GM19324 (cell line): ENCODE measurements at regions not wholly inside any gene's neighbourhood (a gene's known extent, or its start where the extent isn't known, plus 50 kb on each side); places are given as distances from the start of the nearest gene placed in this dataset.
"Not testable (repeated sequence)": the region's sequence is repeated elsewhere in the genome, so short reads cannot be mapped to it uniquely, and the experiment has no call there.

ENCODE experiments used
- ATAC-seq: cut with Tn5 transposase; IDR thresholded peaks from one replicate; pipeline ENCODE4 v1.9.1; 2021; ENCODE audit warnings: mild to moderate bottlenecking, moderate library complexity; ENCODE audit not compliant: unreplicated experiment, low FRiP score

DNA sequence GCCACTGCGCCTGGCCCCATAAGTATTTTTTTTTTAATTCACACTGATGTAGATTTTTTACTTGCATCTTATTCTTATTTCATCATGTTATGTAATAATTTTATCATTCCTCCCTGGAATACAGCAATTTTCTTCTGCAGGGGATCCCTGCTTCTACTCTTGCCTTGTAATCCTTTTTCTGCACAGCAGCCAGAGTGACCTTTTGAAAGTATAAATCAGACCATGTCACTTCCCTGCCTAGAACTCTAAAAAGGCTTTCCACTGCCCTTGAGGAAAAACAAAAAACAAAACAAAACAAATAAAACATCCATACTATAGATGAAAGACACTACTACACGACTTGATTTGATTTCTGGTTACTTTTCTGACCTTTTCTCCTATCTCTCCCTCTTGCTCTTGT lies 1334.7 kb downstream of the REEP3 start:
- ATAC-seq: no peak

DNA sequence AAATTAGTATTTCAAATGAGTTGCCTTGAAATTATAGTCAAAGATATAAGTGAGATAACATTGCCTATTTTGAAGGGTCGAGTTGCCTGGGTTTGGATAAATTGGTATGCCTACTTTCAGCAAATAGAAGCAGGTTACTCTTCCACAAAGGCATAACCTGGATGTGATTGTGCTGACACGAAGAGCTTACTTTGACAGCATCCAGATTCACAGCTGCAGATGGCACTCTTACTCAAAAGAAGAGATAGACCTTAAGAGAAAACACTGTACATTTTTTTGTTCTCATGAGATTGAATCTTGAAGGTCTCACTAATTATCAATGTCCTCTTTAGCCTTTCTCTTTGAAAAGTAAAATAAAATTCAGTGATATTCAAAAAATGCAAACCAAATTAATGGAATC lies 1338.7 kb downstream of the REEP3 start:
- ATAC-seq: no peak

DNA sequence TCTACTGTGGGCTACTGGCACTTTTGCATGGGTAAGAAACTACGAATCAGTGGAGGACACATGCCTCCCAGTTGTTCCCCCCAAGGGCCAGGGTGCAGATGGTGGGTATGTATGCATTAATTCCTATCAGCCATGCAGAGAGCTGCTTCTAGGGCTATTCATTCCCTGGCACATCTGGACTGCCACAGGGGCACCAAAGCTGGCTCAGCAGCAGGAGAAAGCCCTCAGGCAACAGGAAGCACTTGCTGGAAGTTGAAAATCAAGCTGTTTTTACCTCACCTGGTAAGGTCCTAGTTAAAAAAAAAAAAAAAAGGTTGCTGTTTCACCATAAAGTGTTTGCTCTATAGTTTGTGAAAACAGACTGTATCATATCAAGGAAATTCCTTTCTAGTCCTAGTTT lies 1342.6 kb downstream of the REEP3 start:
- no peak for ATAC-seq

DNA sequence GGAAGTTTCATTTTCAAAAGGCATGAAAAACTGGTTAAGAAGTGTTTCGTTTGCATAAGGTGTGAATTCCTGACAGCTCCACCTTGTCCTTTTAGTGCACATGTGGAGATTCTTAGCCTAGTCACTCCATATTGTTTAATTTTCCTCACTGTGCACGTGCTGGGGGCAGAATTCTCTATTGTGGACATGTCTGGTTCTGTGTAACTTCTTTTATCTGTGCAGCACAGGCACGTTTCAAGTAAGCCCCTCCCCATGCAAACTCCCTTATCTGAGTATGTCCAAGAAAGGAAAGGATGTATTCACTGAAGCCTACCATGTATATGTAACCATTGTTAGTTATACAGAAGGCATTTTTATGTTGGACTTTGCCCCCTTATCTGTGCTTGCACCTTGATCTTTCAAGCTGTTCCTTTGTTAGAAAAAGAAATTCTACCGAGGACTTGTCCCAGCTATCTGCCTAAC lies 1346.3 kb downstream of the REEP3 start:
- ATAC-seq: no peak

DNA sequence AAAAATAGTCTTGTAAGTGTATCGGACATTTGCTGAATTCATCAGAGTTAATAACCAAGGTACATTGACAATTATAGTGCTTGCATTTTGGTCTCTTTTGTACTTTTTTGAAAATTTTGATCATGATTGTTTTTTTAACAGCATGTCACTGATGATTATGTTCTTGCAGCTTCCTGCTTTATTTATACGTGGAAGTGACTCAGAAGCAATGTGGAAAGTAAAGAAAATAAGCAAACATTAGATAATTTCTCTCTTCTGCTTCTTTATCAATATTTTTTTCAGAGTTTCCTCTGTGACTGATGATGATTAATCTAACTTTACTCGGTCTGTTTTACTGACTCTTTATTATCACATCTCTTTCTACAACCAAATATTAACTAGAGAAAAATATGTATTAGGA lies 1351.9 kb downstream of the REEP3 start:
- no peak for ATAC-seq

DNA sequence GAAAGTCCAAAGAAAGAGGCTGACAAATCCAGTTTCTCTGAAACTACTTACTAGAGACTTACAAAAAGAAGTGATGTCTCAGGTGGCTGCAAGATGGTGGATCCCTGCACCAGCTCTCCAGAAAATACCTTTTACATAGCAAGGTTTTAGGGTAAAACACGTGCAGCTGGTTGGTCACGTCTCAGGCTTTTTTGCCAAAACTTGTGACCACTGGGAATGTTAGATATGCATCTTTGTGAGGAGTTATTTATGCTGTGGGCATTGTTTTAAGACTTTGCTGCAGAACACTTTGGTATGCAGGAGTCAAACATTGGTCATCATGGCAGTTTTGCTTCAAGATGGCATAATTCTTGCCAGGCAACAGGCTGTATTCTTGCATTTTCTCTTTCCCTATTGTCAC lies 1352.8 kb downstream of the REEP3 start:
- ATAC-seq: no peak

DNA sequence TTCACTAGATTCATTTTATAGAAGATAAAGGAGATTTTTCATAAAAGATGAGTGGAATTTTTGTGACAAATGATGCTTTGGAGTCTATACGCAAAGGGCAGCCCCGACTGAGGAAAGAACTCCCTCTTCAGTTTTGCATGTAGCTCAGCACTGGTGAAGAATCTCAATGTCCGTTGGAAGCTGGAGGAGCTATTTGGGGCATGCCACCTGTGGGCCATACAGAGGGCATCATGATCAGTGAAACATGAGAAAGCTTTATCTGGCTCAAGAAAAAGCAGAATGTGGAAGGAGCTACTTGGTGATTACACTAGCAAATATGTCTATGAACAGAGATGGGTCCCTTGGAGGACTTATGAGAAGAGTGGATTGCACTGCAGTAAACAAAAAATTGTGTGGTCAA lies 1359.3 kb downstream of the REEP3 start:
- no peak for ATAC-seq

DNA sequence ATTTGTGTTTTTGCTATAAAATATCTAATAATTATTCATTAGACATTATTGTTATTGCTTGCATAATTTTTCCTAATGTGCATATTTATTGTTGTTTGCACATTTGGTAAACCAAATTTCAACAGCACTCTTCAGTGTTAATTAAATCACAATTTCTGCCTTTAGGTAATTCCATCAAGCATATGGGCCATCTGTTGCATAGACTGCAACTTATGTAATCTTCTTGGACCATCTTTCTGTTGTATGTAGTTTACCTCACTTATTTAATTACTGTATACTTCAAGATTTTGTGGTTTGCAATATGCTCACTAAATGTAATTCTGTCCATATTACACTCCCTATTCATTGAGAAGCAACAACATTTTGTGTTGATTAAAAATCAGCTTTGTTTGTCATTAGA lies 1360.1 kb downstream of the REEP3 start:
- ATAC-seq: no peak

DNA sequence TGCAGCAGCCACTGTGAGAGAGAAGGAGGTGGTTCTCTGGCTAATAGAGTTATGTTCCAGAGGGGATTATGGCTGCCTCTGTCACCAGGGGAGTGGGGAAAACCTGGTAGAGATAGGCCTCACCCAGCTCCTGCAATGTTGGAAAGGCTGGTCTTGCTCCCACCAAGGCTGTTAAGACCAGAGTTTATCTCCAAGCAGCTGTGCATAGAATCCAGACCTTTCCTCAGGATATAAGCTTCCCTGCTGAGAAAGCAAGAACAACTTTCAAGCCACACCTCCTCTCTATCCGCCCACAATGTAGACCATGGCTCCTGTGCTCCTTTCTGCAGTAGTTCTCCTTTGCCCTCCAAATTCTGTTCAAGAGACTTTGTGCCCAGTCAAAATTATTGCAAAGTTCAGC lies 1375.4 kb downstream of the REEP3 start:
- ATAC-seq: no peak

DNA sequence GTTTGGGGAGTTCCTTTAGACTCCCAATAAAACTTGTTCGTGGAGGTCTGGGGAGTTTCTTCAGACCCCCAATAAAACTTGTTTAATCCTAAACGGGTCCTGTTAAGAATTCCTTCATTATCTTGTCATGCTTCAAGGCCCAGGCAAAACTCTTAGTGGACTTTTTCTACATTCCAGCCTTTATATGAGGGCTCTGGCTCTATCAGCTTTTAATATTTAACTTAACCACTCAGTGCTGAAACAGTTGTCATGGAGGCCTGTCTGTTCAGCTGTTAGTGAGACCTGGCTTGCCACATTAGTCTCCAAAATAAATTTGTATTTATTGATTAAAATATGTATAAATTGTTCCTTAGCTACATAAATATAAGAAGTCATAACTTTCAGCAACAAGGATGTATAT lies 1385.1 kb downstream of the REEP3 start:
- not testable (repeated sequence) for ATAC-seq

DNA sequence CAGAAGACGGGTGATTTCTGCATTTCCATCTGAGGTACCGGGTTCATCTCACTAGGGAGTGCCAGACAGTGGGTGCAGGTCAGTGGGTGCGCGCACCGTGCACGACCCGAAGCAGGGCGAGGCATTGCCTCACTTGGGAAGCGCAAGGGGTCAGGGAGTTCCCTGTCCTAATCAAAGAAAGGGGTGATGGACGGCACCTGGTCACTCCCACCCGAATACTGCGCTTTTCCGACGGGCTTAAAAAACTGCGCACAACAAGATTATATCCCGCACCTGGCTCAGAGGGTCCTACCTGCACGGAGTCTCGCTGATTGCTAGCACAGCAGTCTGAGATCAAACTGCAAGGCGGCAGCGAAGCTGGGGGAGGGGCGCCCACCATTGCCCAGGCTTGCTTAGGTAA lies 1403.1 kb downstream of the REEP3 start:
- ATAC-seq: not testable (repeated sequence)

DNA sequence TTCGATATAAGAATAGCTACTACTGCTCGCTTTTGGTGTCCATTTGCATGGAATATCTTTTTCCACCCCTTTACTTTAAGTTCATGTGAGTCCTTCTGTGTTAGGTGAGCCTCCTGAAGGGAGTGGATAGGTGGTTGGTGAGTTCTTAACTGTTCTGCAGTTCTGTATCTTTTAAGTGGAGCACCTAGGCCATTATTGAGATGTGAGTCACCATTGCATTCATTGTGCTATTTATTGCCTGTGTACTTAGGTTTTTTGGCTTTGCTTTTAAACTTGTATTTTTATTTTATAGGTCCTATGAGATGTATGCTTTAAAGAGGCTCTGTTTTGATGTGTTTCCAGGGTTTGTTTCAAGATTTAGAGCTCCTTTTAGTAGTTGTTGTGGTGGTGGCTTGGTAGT lies 1430.8 kb downstream of the REEP3 start:
- ATAC-seq: no peak

DNA sequence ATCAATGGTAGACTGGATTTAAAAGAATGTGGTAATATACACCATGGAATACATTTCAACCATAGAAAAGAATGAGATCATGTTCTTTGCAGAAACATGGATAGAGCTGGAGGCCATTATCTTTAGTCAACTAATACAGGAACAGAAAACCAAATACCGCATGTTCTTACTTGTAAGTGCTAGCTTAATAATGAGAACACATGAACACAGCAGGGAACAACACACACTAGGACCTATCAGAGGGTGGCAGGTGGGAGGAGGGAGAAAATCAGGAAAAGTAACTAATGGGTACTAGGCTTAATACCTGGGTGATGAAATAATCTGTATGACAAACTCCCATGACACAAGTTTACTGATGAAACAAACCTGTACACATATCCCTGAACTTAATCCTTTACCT lies 1435.2 kb downstream of the REEP3 start:
- ATAC-seq: no peak

DNA sequence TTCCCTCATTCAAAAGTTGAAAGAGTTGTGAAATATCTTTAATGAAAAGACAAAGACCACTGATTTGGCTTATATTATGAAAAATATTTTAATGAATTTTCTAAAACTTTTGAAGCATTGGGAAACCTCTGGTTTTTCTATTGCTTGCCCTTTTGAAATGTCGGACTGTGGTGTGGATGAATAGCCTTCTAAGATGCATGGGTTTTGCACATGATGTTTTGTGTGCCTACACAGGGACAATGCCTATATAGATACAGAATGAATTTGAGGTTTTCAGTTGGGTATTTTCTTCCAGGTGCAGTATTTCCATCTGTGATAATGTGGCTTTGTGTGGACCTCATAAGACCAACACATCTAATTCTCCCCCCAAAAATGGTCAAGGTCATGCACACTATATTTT lies 1437.9 kb downstream of the REEP3 start:
- no peak for ATAC-seq

DNA sequence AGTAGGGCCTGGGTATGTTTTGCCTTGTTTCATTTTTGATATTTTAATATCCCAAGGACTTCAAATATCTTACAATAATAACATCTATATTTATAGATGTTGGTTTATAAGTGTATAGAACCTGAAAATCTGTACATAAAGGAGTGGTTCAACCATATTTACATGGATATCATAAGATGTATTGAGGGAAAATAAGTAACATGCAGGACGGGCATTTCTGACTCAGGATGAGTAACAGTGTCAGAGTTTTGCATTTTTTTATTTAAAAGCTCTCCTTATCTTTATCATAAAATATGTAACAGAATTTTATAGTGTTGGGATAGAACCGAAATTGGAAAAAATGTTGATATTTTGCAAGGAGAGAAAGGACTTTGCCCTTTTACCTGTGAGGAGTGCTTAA lies 1438.7 kb downstream of the REEP3 start:
- ATAC-seq: no peak

DNA sequence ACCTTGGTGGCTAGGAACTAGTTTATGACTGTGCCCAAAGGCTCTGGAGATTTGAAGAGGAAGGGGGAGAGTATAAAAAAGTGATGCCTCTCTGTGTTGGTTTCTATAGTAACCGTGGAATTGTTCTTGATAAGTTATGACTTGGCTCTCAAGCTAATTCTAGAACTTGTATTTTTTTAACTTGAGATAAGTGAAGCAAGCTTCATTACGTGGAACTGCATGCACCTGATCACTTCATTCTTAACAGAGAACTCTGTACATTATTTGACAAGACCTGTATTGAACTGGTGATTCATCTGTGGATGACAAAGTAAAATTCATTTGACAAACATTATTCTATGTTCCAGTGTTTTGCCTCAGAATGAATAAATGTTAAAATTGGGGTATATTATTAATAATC lies 1452.2 kb downstream of the REEP3 start:
- ATAC-seq: no peak

DNA sequence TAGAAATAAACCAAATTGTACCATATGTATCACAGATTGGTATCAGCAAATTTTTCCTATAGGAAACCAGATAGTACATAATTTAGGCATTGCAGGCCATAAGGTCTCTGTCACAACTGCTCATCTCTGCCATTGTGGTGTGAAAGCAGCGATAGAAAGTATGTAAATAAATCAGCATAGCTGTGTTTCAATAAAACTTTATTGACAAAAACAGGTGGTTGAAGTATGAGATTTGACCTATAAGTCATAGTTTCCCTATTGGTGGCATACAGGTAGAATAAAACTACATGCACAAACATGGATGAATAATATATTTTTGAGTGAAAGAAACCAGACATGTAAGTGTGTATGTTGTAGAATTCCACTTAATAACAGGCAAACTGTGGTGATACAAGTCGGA lies 1454.9 kb downstream of the REEP3 start:
- ATAC-seq: no peak

DNA sequence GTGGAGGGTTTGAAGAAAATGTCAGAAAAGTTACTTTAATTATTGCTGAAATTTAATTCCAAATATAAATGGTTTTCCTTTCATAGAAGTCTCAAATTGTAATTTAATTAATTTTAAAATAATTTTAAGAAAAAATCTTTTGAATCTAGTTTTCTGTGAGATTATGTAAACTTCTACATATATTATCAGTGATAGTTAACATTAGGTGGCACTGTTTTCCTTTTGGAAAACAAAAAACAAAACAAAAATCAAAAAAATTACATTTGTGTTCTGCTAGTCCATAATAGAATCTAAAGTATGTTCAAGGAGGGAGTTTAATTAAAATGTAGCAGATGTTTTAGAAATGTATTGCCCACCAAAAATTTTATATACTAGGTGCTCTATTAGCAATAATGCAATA lies 1456.7 kb downstream of the REEP3 start:
- ATAC-seq: no peak

DNA sequence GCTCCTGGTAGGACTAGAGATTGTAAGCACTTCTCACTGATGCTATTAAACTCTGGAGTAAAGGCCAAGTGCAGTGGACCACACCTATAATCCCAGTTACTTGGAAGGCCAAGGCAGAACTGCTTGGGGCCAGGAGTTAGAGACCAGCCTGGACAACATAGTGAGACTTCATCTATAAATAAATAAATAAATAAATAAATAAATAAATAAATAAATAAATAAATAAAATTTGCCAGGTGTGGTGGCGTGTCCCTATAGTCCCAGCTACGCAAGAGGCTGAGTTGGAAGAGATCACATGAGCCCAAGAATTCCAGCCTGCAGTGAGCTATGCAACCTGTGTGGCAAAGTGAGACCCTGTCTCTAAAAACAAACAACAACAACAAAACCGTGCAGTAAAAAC lies 1475.7 kb downstream of the REEP3 start:
- no peak for ATAC-seq

DNA sequence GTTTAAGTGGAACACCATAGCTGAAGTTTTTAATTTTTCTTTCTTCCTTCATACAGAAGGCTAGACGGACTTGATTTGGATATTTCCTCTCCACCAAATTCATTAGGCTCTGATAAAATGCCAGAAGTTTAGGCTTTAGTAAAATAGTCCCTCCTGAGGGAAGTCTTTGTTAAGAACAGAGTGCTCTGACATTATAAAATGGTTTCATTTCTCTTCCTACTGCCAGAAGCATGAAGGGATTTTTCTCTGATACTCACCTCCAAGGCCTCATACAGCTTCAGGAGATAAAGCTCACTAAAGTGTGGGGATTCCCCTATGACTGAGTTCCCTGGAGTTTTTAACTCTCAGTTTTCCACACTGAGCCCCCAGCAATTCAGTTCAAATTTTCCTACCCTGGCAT lies 1489.6 kb downstream of the REEP3 start:
- no peak for ATAC-seq

DNA sequence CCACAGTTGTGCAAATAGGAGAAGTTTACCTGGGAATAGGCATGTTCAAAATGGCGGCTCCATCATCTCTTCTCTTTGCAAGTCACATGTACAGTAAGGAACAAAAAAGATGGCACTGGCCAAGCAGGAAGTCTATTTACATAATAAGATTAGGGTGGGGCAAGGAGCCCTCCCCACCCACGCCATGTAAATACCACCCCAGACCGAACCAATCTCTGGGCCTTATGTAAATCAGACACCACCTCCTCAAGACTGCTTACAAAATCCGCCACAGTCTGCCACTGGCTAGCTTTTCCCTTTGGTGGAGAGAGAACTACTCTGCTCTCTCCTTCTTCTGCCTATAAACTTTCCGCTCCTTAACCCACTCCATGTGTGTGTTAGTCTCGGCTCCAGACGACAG lies 1496.3 kb downstream of the REEP3 start:
- no peak for ATAC-seq

DNA sequence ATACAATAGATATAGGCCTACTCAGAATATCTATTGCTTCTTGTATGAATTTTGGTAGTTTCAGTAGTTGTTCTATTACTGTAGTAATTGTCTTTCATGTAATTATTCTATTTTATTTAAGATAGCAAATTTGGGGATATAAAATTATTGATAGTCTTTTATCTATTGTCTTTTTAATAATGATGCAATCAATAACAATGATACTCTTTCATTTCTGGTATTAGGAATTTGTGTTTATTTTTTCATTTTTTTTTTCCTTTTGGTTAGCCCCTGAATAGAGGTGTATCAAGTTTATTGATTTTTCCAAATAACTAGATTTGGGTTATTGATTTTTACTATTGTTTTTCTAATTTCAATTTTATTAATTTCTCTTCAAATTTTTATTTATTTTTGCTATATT lies 1503.7 kb downstream of the REEP3 start:
- no peak for ATAC-seq

DNA sequence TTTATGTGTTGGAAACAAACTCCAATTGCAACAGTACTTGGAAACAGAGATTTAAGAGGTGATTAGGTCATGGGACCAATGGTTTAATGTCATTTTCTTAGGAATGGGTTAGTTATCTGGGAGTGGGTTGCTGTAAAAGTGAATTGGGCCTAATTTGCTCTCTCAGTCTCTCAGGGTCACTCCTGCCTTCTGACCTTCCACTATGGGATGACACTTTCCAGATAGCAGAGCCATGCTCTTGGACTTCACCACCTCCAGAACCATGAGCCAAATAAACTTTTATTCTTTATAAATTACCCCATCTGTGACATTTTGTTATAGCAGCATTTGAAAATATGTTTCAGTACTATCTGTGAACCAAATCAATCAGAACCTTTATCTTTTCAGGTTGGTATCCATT lies 1509.1 kb downstream of the REEP3 start:
- ATAC-seq: no peak
